GM19467 (cell line): ENCODE measurements at regions not wholly inside any gene's neighbourhood (a gene's known extent, or its start where the extent isn't known, plus 50 kb on each side); places are given as distances from the start of the nearest gene placed in this dataset.

Source experiments
- ATAC-seq: cut with Tn5 transposase; IDR thresholded peaks from one replicate; pipeline ENCODE4 v1.9.1; 2021; ENCODE audit warnings: mild to moderate bottlenecking, moderate library complexity; ENCODE audit not compliant: unreplicated experiment

DNA sequence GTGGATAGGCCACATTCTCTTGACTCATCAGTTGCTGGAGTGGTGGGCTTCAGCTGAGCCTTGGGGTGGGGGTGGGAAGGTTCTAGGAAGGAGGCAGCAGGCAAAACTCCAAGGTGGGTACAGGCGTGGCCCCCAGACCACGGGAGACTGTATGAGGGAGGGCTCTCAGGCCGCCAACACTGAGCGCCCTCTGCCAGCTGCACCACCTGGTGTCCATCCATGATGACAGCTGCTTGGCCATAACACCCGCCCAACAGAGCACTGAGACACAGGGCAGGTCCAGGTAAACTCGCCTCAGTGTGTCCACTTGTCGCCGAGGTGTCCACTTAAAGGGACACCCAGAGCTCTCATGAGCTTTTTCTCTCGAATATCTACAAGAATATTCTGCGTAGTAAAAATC, 133.5 kb downstream of the C16orf95 start:
- no peak for ATAC-seq

DNA sequence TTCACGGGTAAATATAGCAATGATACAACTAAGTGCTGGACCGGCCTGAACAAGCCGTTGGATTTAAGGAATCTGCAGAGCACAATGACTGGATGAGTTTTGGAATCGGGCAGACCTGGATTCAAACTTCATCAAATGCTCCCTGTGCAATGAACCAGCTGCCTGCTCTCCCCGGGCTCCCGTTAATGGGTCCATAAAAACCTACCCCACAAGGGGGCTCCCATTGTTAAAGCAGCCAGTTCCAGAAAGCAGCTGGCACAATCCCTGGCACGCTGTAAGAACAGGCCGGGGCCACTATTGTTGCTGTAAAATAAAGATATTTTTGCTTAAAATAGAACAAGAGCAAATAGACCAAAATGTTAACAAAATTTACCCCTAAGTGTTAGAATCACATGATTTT, 131.9 kb downstream of the C16orf95 start:
- ATAC-seq, result no peak

DNA sequence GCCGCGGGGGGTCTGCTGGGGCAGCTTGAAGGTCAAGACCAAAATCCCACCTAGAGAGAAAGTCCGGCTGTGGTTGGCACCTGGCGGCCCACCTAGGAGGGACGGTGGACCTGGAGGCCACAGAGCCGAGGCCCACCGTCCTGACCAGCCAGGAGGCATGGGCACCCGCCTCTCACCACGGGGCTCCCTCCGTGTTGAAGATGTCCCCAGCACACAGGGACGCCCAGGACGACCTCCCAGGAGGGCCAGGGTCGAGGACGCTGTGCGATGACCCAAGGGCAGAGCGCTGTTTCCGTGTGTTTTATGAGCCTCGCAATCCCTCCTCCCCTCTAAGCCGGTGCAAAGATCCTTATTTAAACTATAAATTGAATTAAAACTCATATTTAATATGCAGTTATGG, 131.2 kb downstream of the C16orf95 start:
- no peak for ATAC-seq

DNA sequence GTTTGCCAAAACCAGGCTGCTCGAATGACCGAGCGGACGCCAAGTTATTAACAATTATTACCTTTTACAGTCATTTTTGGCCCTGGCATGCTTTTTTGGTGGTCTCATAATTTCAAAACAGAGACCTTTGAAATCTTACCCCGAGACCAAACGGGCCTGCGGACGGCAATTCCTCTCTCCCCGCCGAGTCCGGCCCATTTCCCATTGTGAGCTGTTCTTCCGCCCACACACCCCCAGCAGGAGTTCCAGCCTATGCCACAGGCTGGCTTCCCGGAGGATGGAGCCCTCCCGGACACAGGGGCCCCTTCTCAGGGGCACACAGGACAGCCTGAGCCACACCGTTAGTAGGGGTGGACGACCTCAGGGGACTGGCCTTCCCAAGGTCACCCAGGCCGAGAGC, 130.7 kb downstream of the C16orf95 start:
- ATAC-seq, result no peak

DNA sequence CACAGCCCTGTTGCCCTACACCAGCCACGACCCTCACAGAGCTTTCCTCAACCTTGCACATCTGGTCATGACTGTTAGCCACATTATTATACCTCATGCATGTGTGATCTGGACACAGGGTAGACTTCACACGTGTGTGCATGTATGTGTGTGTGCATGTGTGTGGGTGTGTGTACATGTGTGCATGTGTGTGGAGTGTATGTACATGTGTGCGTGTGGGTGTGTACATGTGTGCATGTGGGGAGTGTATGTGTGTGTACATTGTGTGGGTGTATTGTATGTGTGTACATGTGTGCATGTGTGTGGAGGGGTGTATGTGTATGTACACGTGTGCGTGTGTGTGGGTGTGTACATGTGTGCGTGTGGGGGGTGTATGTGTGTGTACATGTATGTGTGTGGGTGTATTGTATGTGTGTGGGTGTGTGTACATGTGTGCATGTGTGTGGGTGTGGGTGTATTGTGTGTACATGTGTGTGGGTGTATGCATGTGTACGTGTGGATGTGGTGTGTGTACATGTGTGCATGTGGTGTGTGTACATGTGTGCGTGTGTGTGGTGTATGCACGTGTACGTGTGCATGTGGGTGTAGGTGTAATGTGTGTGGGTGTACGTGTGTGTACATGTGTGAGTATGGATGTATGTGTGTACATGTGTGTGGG, 130.2 kb downstream of the C16orf95 start:
- no peak for ATAC-seq

DNA sequence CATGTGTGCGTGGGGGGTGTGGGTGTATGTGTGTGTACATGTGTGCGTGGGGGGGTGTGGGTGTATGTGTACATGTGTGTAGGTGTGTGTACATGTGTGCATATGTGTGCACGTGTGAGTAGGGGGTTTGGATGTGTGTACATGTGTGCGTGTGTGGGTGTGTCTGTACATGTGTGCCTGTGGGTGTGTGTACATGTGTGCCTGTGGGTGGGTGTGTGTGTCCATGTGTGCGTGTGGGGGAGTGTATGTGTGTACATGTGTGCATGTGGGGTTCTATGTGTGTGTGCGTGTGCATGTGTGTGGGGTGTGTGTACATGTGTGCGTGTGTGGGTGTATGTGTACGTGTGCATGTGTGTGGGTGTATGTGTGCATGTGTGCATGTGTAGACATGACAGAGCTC, 129.1 kb downstream of the C16orf95 start:
- no peak for ATAC-seq

DNA sequence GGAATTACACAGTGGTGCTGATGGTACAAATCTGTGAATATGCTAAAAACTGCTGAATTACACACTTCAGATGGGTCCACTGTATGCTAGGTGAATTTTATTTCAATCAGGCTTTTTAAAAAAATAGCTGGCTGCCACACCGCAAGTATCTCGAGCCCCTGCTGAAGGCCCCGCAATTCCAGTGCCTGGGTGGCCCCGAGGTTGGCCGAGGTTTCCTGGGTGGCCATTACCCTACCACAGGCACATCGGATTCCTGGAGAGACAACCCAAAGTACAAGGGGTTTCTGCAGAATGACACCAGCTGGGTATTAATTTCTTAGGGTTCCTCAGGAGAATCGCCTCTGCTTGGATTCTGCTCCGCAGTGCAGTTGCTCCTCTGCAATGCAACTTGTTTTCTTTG, 127.8 kb downstream of the C16orf95 start:
- ATAC-seq, result no peak

DNA sequence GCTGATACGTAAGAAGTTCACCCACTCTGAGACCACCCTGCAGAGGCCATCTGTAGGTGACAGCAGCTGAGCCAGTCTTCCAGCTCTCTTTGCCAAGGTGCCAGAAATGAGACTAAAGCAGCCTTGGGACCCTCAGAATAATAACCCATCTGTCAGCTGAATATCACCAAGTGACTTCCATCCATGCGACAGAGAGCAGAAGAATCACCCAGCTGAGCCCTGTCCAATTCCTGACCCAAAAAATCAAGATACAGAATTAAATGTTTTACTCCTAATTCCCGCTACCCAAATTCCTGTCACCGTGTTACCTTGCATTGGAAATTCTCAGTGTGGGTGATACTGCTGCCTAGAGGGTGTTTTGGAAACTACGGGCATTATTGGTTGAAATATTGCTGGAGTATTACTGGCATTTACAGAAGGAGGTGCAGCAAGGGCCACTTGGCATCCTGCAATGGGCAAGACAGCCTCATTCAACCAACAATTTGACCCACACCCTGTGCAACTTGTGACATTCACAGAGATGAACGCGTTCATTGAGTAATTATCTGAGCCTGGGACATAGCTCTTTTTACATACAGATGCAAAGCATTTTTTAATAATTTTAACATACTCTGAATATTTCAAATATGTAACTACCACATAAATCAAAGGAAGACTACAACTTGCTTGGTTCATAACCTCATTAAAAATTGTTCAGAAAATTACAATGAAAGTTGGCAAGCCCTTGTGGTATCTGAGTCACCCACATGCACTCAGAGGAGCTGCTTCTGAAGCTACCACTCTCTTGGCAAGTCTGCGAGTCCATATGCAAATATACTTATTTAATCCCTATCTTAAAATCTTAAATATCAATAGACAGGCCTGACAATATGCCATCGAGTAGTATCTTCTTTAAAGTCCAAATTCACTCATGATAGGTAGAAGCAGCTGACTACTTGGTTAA, 126.6 kb downstream of the C16orf95 start:
- no peak for ATAC-seq

DNA sequence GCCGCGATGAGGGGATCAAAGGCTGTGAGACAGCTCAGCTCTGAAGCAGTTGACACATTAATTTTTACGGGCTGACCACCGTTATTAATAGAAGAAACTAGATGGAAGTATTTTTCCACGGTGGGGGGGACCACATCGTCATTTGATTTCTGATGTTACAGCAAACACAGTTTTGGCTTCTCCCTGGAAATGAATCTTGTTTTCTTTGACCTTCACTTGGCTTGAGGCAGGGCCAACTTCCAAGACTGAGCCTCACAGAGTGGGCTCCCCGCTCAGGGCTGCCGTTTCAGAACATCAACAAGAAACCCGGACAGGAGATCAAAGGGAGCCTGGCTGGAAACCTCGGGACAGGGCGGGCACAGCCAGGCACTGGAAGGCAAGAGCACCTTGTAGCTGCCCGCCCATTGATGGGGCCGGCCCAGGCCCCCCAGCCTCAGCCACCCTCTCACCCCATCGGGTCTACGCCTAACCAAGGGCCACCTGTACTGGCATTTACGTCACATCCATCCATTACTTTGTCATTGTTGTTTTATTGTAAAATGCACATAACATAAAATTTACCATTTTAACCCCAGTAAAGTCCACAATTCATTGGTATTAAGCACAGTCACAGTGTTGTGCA, 124.6 kb downstream of the C16orf95 start:
- no peak for ATAC-seq

DNA sequence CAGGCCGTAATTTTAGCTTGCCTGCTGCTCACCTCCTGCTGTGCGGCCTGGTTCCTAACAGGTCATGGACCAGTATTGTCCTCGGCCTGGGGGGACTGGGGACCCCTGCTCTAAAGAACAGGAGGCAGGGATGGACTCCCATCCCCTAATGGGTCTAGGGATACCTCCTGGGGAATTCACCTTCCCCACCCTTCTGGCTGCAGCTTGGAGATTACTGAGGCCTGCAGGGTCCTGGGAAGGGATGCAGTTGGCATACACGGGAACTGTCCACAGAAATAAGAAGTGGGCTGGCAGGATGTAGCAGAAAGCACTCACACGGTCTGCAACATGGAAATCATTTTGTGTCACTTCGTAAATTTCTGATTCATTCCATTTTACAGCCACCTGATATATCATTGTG, 123.0 kb downstream of the C16orf95 start:
- no peak for ATAC-seq

DNA sequence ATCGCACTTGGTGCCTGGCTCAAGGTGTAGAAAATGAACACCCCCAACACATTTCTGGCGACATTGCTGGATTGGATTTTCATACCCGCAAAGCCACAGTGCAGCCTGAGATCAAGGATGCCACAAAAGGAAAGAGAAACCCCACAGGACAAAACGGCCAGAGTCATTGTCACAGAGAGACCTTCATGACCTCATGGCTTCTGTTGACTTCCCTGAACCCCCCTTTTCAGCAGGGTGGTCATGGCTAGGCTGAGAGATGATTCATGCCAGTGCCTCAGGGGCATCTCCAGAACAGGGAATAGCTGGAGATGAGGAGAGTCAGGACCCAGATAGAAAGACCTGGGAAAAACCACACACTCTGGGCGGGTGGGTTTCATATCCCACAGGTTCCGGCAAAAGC, 122.0 kb downstream of the C16orf95 start:
- no peak for ATAC-seq

DNA sequence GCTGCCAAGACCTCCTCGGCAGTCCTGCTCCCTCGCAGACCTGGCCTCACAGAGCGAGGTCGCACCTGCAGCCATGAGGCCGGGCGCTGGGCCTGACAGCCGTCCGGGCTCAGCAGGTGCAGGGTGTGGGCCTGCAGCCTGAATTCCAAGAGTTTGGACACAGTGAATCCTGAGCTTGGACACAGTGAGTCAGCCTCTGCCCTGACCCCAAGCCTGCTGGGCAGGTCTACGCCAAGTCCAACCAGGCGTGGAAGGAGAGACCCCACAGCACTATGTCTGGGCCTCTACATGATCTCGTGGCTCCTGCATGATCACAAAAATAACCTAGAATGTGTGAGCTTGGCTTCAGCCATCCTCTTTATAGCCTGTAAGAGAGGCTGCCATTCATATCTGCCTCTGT, 121.0 kb downstream of the C16orf95 start:
- ATAC-seq, result no peak

DNA sequence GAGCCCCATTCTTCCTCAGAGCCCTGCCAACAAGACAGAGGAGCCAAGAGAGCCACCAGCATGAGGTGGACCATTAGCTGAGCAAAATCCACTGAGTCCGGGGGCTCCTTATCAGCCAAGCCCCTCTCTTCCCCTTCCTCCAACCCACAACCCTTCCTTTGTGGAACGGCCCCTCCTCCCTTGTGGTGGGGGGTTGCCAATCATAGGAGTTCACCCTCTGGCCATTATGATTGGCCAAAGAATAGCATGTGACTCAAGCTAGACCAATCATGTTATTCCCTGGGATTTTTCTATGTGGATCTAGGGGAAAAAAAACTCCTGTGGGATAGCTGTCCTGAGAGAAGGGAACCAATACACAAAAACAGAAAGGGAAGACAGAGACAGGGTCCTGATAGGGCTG, 120.5 kb downstream of the C16orf95 start:
- ATAC-seq, result no peak

DNA sequence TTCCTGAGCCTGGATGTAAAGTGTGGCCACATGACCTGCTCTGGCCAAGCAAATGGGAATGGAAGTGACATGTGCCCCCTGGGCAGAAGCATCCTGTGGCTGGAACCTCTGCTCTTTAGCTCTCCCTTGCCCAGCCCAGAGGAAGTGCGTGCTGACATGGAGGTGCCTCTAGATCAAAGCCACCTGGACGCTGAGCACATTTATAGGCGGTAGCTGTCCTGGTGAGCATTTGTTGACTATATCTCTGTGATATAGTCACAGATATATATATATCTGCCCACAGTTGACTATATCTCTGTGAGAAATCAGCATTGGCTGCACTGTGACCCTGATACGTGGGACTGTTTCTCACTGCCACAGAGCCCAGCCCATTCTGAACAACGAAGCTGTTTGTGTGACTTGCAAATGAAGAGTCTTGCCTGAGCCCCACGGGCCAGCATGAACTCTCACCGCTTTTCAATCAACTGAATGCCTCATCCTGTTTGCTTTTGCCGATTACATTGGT, 118.8 kb downstream of the C16orf95 start:
- ATAC-seq, result no peak

DNA sequence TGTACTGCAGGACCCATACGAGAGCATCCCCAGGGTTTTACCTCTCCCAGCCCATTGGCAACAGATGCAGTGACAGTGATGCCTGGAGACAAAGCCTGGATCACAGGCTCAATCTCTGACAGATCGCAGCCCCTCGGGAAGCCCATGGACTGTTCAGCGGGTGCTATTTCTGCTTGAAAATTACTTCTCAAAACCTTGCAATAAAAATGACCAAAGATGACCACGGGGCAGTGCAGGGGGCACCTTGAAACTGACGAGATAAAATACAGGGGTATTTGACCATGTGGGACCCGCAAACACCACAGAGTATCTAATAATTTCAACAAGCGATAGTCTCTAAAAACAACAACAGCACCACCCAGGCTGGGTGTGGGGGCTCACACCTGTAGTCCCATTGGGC, 118.3 kb downstream of the C16orf95 start:
- no peak for ATAC-seq

DNA sequence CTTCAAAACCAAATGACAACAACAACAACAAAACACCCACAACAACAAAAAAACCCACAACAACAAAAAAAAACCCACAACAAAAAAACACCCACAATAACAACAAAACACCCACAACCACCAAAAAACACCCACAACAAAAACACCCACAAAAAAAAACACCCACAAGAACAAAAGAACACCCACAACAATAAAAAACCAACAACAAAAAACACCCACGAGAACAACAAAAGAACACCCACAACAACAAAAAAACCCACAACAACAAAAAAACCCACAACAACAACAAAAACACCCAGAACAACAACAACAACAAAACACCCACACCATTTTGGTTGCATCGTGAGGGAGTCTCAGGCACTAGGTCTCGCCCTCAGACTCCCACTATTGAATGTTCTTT, 117.8 kb downstream of the C16orf95 start:
- ATAC-seq, result no peak

DNA sequence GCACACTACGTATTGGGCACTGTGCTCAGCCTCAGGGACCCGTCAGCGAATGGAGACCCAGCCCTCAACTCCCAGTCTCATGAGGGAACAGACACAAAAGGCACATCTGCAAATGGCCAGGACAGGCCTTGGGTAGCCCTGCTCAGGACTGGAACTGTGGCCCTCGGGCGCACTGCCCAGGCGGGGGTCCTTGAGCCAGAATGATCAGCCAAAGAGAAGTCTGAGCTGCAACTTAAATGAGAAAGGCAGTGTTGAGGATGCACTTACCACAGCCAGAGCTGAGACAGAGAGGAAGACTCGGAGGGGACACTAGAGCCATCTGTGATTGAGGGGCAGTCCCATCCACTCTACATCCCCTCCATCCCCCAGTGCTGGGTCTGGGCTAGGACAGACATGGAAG, 117.3 kb downstream of the C16orf95 start:
- ATAC-seq, result no peak

DNA sequence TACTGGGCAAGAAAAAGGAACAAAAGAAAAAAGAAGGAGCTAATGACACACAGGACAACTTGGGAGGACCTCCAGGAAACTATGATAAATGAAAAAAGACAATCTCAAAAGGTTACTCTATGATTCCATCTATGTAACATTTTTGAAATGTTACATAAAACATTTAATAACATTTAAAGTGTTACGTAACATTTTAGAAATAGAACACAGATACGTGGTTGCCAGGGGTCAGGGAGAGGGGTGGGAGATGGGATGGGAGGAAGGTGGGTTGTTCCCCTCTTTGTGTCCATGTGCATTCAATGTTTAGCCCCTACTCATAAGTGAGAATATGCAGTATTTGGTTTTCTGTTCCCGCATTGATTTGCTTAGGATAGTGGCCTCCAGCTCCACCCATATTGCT, 116.6 kb downstream of the C16orf95 start:
- no peak for ATAC-seq

DNA sequence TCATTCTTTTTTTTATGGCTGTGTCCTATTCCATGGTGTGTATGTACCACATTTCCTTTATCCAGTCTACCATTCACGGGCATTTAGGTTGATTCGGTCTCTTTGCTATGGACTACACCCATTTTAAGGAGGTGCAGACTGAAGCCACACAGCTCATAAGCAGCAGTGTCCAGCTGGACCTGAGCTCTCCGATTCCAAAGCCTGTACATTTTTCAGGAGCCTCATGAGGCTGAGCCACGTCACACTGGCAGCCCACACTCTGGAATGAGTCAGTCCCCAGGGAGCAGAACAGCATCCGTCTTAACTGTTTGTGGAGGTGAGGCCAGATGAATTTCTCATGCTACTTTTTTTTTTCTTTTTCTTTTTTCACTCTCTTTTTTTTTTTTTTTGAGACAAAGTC, 116.1 kb downstream of the C16orf95 start:
- ATAC-seq, result no peak

DNA sequence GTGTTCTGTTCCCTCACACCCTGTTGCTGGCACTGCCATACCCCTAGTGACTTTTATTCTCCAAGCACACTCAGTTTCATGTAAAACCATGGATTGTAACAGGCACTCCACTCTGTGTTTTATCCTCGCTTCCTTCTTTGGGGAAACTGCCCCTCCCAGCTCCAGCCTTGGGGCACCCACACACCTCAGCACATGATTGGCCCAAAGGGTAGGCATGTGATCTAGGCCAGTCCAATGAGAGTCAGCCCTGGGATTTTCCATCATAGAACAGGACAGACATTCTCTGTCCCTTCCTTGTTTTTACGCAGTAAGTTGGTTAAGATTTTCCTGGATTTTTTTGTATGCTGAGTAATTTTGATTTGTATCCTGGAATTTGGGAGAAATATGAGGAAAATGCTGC, 115.4 kb downstream of the C16orf95 start:
- no peak for ATAC-seq

DNA sequence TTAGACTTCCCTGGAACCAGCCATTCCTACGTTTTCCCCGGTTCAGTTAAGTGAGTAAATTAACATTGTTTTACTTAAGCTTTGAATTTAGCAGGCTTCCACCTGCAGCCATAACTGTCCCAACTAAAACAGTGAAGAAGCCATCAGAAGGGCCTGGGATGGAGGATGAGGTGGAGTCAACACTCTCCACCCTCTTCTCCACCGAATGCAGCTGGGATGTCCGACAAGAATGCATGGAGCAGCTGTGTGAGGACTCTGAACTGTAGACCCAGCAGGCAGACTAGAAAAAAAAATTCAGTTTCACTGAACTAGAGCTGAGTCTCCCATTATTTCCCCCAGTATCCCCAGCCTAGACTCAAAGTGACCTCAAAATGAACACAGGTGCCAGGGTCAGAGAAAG, 114.8 kb downstream of the C16orf95 start:
- ATAC-seq, result no peak
